Breast epithelium (tissue), 3 donors: ENCODE measurements at regions not wholly inside any gene's neighbourhood (a gene's known extent, or its start where the extent isn't known, plus 50 kb on each side); places are given as distances from the start of the nearest gene placed in this dataset.

ENCODE experiments used
- POLR2A ChIP-seq: fragments of 450-650 bp; IDR thresholded peaks from one replicate; pipeline ENCODE4 v1.6.1; 2016; ENCODE audit warnings: antibody characterized with exemption, mild to moderate bottlenecking, moderate library complexity
- TF ChIP-seq, protein P1 (sequence below), 3 donors: fragments of 450-650 bp; IDR thresholded peaks; one replicate each; pipeline ENCODE4 v1.5.1; 2016 to 2017; ENCODE audit warnings: antibody characterized with exemption in 3 of 3, mild to moderate bottlenecking in 3 of 3, moderate library complexity in 3 of 3

DNA sequence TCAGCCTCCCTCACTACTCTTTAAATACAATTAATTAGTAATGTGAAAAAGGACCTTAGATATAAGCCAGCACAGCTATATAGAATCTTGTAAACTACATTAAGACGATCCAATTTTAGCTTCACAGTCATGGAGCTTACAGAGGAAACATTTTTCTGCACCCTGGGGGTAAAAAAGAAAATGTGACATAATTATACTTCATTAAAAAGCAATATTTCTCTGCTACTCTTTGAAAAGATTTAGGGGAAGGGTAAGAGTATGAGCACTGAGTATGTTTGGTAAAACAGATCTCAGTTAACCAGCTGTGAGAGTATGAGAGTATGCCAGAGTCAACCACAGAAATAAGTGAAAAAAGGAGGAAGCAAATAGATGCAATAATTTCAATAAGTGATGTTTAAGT is 1415.9 kb downstream of the PLA2G4A start:
- TF ChIP-seq, protein P1, sequence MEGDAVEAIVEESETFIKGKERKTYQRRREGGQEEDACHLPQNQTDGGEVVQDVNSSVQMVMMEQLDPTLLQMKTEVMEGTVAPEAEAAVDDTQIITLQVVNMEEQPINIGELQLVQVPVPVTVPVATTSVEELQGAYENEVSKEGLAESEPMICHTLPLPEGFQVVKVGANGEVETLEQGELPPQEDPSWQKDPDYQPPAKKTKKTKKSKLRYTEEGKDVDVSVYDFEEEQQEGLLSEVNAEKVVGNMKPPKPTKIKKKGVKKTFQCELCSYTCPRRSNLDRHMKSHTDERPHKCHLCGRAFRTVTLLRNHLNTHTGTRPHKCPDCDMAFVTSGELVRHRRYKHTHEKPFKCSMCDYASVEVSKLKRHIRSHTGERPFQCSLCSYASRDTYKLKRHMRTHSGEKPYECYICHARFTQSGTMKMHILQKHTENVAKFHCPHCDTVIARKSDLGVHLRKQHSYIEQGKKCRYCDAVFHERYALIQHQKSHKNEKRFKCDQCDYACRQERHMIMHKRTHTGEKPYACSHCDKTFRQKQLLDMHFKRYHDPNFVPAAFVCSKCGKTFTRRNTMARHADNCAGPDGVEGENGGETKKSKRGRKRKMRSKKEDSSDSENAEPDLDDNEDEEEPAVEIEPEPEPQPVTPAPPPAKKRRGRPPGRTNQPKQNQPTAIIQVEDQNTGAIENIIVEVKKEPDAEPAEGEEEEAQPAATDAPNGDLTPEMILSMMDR (IDR thresholded peaks at IDR 0.05), result no peak
- TF ChIP-seq POLR2A, result no peak
